Mesendoderm (in vitro differentiated cells): ENCODE measurements at regions not wholly inside any gene's neighbourhood (a gene's known extent, or its start where the extent isn't known, plus 50 kb on each side); places are given as distances from the start of the nearest gene placed in this dataset. TPM values are rescaled to one million over a fixed set of nuclear protein-coding genes. Genes with fewer than 3 reads are reported as not detected.

Source experiments
- small RNA-seq: library from polyadenylated mRNA; stranded (forward); fragments of <200 nt; extraction: miRNeasy Mini kit (QIAGEN cat#:217004); gene quantifications from one replicate; pipeline ENCODE3, GENCODE V24; 2013; ENCODE audit not compliant: insufficient read depth

Small RNA genes in the stretch of these regions (small RNA-seq; reads per million reads assigned to genes)
- gene RN7SL28P, result not detected
